H1 (cell line): ENCODE measurements at regions not wholly inside any gene's neighbourhood (a gene's known extent, or its start where the extent isn't known, plus 50 kb on each side); places are given as distances from the start of the nearest gene placed in this dataset.

ENCODE experiments used
- CBX8 ChIP-seq: fragments of 300-800, 300-1000 bp; sonication (generic); IDR thresholded peaks from 2 replicates; pipeline ENCODE4 v1.7.1; 2016; ENCODE audit warnings: low read depth, low read length, borderline replicate concordance
- FOSL1 ChIP-seq: IDR thresholded peaks from 2 replicates; pipeline ENCODE4 v1.6.1; 2011; ENCODE audit warnings: mild to moderate bottlenecking, low read depth, low read length, moderate library complexity; ENCODE audit not compliant: insufficient read depth
- RFX5 ChIP-seq: IDR thresholded peaks from 2 replicates; pipeline ENCODE4 v1.6.1; 2011; ENCODE audit warnings: low read depth, low read length, improper control_type of control experiment, borderline replicate concordance
- SIX5 ChIP-seq: IDR thresholded peaks from 2 replicates; pipeline ENCODE4 v1.6.1; 2011; ENCODE audit warnings: mild to moderate bottlenecking, low read depth, low read length
- SP1 ChIP-seq: IDR thresholded peaks from 2 replicates; pipeline ENCODE4 v1.6.1; 2011; ENCODE audit warnings: low read depth, low read length
- SP2 ChIP-seq: IDR thresholded peaks from 2 replicates; pipeline ENCODE4 v1.6.1; 2012; ENCODE audit warnings: mild to moderate bottlenecking, low read length, inconsistent platforms
- TAF7 ChIP-seq: optimal IDR thresholded peaks from 2 replicates; pipeline ENCODE3; 2011; ENCODE audit warnings: low read depth, mild to moderate bottlenecking, inconsistent platforms, low read length, moderate library complexity, borderline replicate concordance
- TEAD4 ChIP-seq: IDR thresholded peaks from 2 replicates; pipeline ENCODE4 v1.6.1; 2012; ENCODE audit warnings: low read depth, low read length, inconsistent platforms, mixed read lengths
- ZNF274 ChIP-seq: IDR thresholded peaks from 2 replicates; pipeline ENCODE4 v1.7.0; 2012; ENCODE audit warnings: low read length, borderline replicate concordance; ENCODE audit errors: extremely low read depth

DNA sequence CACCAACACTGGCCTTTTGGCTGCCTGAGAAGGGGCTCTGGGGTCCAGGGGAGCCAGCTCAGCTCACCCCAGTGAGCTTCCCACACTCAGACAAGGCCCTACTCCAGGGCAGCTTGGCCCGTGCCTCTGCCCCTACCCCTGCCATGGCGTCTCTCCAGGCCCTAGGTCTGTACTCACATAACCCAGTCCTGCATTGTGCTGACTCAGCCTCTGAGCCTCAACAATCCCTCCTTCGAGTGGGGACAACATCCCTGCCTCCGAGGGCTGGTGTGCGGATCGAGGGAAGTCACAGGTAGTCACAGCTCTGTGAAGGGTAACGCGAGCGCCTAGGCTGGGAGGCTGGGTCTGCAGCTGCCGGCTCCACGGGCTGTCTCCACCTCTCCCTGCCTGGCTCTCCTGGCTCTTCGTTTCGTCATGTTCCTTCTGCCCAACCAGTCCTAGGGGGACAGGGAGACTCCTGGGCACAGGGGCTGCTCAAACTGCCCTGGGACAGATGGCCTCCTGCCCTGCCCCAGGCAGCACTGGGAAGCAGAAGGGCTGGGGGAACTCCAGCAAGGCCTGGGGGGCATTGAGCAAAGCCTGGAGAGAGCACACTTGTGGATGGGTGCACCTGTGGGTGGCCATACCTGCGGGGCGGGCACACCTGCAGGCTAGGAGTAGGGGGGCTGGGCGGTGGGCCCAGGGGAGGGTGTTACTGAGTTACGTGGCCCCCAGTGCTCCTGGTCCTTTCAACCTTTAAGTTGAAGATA is 74.6 kb downstream of the RRM2 start (continued):
- TF ChIP-seq CBX8 (no peak), FOSL1 (no peak), TEAD4 (no peak), ZNF274 (no peak), SP2 (no peak), RFX5 (no peak), SIX5 (no peak), TAF7 (no peak), SP1 (no peak)
- TF ChIP-seq, all 59 proteins: peak for 0
